ENCODE measurements at regions not wholly inside any gene's neighbourhood (a gene's known extent, or its start where the extent isn't known, plus 50 kb on each side); places are given as distances from the start of the nearest gene placed in this dataset.

- in situ Hi-C loops (cut with HindIII; ENCODE audit: low sequenced_read_pairs), result no loop called here
- DNase-seq (ENCODE audit: low read depth), result no peak
- TF ChIP-seq CTCF (IDR thresholded peaks at IDR 0.05; ENCODE audit: low read depth, low read length, missing control alignments), result no peak
- no peak overlapping the region for H3K4me3 ChIP-seq (ENCODE audit: low read depth, low read length)
Measured at GRCh38 chr1:55388960-55389359, 173.8 kb upstream of the USP24 start.

GRCh38 chr1:55387145-55387544, 172.0 kb upstream of the USP24 start:
- no peak for DNase-seq (ENCODE audit: low read depth)
- in situ Hi-C loops (cut with HindIII; ENCODE audit: low sequenced_read_pairs), result no loop called here
- no peak overlapping the region for H3K4me3 ChIP-seq (ENCODE audit: low read depth, low read length)
- no peak for TF ChIP-seq CTCF (IDR thresholded peaks at IDR 0.05; ENCODE audit: low read depth, low read length, missing control alignments)

- TF ChIP-seq CTCF (IDR thresholded peaks at IDR 0.05; ENCODE audit: low read depth, low read length, missing control alignments), result no peak
- no peak for DNase-seq (ENCODE audit: low read depth)
- H3K4me3 ChIP-seq (ENCODE audit: low read depth, low read length), result no peak overlapping the region
- in situ Hi-C loops (cut with HindIII; ENCODE audit: low sequenced_read_pairs), result no loop called here
Measured at GRCh38 chr1:55386456-55386855, 171.3 kb upstream of the USP24 start.

GRCh38 chr1:55385402-55386018, 170.3 kb upstream of the USP24 start:
- in situ Hi-C loops (cut with HindIII; ENCODE audit: low sequenced_read_pairs), result no loop called here
- TF ChIP-seq CTCF (IDR thresholded peaks at IDR 0.05; ENCODE audit: low read depth, low read length, missing control alignments), result no peak
- no peak for DNase-seq (ENCODE audit: low read depth)

GRCh38 chr1:55384637-55385036, 169.5 kb upstream of the USP24 start:
- in situ Hi-C loops (cut with HindIII; ENCODE audit: low sequenced_read_pairs), result no loop called here
- no peak for TF ChIP-seq CTCF (IDR thresholded peaks at IDR 0.05; ENCODE audit: low read depth, low read length, missing control alignments)
- no peak for DNase-seq (ENCODE audit: low read depth)
- no peak overlapping the region for H3K4me3 ChIP-seq (ENCODE audit: low read depth, low read length)

More at GRCh38 chr1:55385402-55386018, 170.3 kb upstream of the USP24 start:
- H3K4me3 ChIP-seq (ENCODE audit: low read depth, low read length), result no peak overlapping the region

- in situ Hi-C loops (cut with HindIII; ENCODE audit: low sequenced_read_pairs), result no loop called here
- no peak overlapping the region for H3K4me3 ChIP-seq (ENCODE audit: low read depth, low read length)
- TF ChIP-seq CTCF (IDR thresholded peaks at IDR 0.05; ENCODE audit: low read depth, low read length, missing control alignments), result no peak
- no peak for DNase-seq (ENCODE audit: low read depth)
Measured at GRCh38 chr1:55382806-55383305, 167.7 kb upstream of the USP24 start.

Measured in astrocyte of the cerebellum (primary cell).